HUES48 (cell line): ENCODE measurements at regions not wholly inside any gene's neighbourhood (a gene's known extent, or its start where the extent isn't known, plus 50 kb on each side); places are given as distances from the start of the nearest gene placed in this dataset.

ENCODE experiments used
- H3K27ac ChIP-seq: one replicate; pipeline ENCODE4 v1.7.0; 2013; ENCODE audit warnings: low read depth, low read length, inconsistent platforms
- H3K27me3 ChIP-seq: 2 replicates; pipeline ENCODE4 v1.6.1; 2013; ENCODE audit warnings: mild to moderate bottlenecking, low read length; ENCODE audit not compliant: control insufficient read depth, insufficient read depth
- H3K36me3 ChIP-seq: 2 replicates; pipeline ENCODE4 v1.6.1; 2013; ENCODE audit warnings: low read length; ENCODE audit not compliant: control insufficient read depth, insufficient read depth
- H3K4me1 ChIP-seq: 2 replicates; pipeline ENCODE4 v1.6.1; 2013; ENCODE audit warnings: mild to moderate bottlenecking, low read length; ENCODE audit not compliant: control insufficient read depth, insufficient read depth
- H3K4me3 ChIP-seq: 2 replicates; pipeline ENCODE4 v1.5.1; 2013; ENCODE audit warnings: mild to moderate bottlenecking, low read depth, low read length
- H3K9ac ChIP-seq: 2 replicates; pipeline ENCODE4 v1.6.1; 2013; ENCODE audit warnings: mild to moderate bottlenecking, low read depth, low read length, moderate library complexity
- H3K9me3 ChIP-seq: 2 replicates; pipeline ENCODE4 v1.6.1; 2013; ENCODE audit warnings: low read length; ENCODE audit not compliant: control insufficient read depth, insufficient read depth

DNA sequence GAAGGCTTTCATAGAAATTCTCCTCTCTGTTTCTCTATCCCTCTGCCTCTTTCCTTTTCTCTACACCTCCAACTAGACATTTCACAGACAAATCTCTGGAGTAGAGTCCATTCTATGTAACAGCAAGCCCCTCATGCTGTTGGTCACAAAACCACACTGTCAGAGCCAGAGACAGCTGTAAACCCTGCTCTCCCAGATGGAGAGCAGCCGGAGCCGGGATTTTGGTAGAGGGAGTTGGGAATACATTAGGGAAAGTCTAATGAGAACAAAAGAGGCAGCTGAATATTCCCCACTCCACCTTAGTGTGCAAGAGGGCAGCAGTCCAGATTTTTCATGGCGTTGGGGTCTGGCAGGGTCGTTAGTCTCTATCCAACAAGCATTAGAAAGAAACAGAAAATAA, 68.3 kb upstream of the EDN1 start:
- no peaks in the 10 kb centered on the region for H3K9me3 ChIP-seq
- H3K36me3 ChIP-seq = no peaks in the 10 kb centered on the region
- no peaks in the 10 kb centered on the region for H3K4me1 ChIP-seq
- H3K4me3 ChIP-seq = no peak overlapping the region
- H3K9ac ChIP-seq = no peak overlapping the region
- H3K27me3 ChIP-seq = no peaks in the 10 kb centered on the region
- H3K27ac ChIP-seq = no peak overlapping the region

DNA sequence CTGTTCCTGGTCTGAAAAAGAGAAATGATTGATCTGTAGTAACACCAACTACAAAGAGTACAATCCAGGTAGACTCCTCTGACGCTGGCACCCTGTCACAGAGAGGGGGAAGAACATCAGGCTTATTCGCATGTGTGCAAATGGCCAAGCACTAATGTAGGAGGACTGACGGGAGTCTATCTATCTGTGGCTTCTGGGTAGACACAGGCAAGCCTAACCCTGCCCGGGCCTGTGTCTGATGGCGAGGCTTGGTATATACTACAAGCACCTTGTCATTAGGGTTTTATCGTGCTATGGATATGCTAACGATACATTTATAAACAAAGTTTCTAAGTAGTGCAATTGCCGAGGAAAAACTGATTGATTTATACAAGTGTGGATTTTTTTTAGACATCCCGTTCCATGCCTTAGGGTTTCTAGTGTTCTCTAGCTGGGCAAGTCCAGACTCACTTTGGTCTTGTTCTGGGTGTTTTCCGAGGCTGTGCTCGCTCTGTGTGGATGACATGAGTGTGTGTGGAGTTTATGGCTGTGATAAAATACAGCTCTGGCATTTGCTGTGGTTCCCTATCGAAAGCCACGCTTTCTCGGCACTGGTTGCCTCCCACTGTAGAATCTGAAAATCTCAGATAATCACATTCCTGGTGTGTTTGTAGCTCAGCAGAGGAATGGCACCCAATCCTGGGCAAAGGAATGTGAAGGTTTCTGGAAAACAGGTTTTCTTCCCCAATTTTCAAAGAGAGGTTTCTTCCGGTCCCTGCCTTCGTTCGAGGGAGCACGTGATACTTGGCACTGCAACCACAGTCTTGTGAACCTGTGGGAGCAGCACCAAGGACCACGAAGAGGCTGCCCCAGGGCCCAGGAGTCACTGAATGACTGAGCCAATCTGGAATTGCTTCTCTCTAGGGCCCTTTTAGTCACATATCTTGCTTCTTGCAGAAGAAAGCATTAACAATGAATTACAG, 67.5 kb upstream of the EDN1 start:
- Histone ChIP-seq H3K27ac (no peak overlapping the region), H3K9me3 (no peaks in the 10 kb centered on the region), H3K4me1 (no peaks in the 10 kb centered on the region), H3K27me3 (no peaks in the 10 kb centered on the region), H3K9ac (no peak overlapping the region), H3K36me3 (no peaks in the 10 kb centered on the region), H3K4me3 (no peak overlapping the region)

DNA sequence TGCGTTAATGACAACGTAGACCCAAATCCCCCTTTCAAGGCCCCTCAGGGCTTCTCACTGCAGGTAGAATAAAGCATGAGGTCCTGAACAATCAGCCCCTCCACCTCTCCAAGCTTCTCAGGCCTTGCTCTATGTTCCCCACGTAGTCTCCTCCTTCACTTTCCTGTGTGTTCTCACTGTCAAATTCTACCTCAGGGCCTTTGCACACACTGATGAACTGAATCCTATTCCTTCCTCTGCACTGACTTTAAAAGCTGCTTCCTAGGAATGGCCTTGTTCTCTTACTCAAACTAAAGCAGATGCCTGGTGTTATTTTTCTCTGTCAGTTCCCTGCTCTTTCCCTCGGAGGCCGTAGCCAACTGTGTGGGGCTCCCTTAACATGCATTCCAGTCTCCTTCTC, 66.8 kb upstream of the EDN1 start:
- Histone ChIP-seq H3K4me1 (no peaks in the 10 kb centered on the region), H3K4me3 (no peak overlapping the region), H3K27ac (no peak overlapping the region)

DNA sequence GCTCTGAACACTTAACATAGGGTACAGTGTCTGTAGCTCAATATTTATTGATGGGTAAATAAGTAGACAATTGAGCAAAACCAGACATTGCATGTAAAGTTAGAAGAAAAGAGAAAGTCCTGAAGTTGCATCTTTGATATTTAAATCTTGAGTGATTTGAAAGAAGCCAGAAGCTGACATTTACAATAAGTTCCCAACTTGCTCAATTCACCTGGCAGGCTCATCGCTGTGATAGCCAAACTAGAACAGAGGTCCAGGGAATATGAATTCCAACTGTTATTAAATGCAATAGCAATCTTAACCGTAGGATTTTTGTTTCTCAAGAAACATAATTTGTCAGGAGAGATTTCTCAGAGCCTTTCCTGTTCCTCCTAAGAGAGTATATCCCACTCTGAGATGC, 65.9 kb upstream of the EDN1 start:
- Histone ChIP-seq H3K27ac (no peak overlapping the region), H3K27me3 (no peaks in the 10 kb centered on the region), H3K9ac (no peak overlapping the region), H3K9me3 (no peaks in the 10 kb centered on the region), H3K4me3 (no peak overlapping the region), H3K4me1 (no peaks in the 10 kb centered on the region), H3K36me3 (no peaks in the 10 kb centered on the region)

More for the DNA sequence above, 66.8 kb upstream of the EDN1 start:
- no peaks in the 10 kb centered on the region for H3K36me3 ChIP-seq
- no peak overlapping the region for H3K9ac ChIP-seq
- H3K27me3 ChIP-seq = no peaks in the 10 kb centered on the region
- H3K9me3 ChIP-seq = no peaks in the 10 kb centered on the region

DNA sequence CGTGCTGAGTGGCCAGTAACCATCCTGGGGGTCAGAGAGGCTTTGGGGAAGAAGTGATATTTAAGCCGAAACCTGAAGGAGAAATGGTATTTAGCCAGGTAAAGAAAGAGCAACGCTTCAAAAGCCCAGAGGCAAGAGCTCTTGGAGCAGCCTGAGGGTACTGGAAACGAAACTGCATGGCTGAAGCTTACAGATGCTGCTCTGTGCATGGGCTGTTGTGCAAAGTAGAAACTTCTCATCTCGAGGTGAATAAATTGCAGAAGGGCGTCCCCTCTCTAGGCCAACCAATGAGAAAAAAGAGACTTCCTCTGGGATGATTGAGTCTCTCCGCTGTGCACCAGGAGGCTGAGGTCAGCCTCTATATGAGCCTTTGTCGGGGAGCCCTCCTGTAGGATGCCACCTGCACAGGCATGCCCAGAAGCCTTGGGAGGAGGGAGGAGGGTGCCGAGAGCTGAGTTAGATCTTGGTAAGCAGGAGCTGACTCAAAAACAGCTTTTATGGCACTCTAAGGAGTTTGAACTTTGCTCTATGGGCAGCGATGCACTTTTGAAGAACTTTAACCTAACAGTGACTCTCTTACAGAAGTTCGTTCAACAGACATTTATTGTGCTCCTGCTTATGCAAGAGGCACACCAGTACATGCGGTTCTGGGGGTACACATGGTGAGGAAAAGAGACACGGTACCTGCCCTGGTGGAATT, 61.6 kb upstream of the EDN1 start:
- Histone ChIP-seq H3K27ac (no peak overlapping the region), H3K36me3 (no peaks in the 10 kb centered on the region), H3K4me1 (peaks cover 3% of the 10 kb centered on the region; the same call in 1 of the 2 replicates), H3K4me3 (no peak overlapping the region), H3K9me3 (no peaks in the 10 kb centered on the region), H3K27me3 (no peaks in the 10 kb centered on the region), H3K9ac (no peak overlapping the region)

DNA sequence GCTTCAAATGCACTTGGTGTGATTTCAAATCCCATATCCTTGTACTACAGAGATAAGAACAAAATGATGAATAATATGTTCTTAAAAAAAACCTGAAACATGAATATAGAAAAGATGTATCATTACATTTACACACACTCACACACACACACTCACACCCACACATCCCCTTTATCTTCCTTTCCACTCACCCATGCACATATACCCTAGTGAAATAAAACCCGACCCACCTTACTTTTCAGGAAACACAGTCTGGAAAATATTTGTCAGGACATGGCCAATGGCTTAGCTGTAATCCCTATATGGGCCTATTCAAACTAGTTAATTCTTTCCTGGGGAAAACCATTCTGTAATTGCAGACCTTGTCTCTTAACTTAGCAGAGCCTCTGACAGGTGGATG, 60.8 kb upstream of the EDN1 start:
- H3K27ac ChIP-seq = no peak overlapping the region
- no peaks in the 10 kb centered on the region for H3K9me3 ChIP-seq
- H3K36me3 ChIP-seq = no peaks in the 10 kb centered on the region
- no peaks in the 10 kb centered on the region for H3K27me3 ChIP-seq
- no peak overlapping the region for H3K4me3 ChIP-seq
- peaks cover 6% of the 10 kb centered on the region; the same call in 1 of the 2 replicates for H3K4me1 ChIP-seq
- H3K9ac ChIP-seq = no peak overlapping the region

DNA sequence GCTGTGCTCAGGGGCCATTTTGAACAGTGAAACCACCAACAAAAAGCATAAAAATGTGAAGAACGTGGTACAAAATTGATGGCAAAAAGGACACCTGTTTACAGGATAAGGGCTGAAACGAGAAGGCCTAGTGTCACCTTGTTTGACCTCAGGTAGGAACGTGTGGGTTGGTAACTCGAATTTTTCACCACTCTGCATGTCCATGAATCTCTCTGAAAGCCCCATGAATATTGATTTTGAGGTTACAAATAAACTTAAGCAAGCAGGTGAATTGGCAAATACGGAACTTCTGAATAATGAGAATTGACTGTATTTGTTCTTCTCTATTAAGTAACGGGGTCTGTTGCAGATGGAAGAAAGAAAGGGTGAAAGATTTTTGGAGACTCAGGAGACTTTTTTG, 59.6 kb upstream of the EDN1 start:
- Histone ChIP-seq H3K9ac (no peak overlapping the region), H3K9me3 (no peaks in the 10 kb centered on the region), H3K36me3 (no peaks in the 10 kb centered on the region), H3K27me3 (no peaks in the 10 kb centered on the region), H3K4me3 (no peak overlapping the region), H3K4me1 (peaks cover 6% of the 10 kb centered on the region; the same call in 1 of the 2 replicates), H3K27ac (no peak overlapping the region)

DNA sequence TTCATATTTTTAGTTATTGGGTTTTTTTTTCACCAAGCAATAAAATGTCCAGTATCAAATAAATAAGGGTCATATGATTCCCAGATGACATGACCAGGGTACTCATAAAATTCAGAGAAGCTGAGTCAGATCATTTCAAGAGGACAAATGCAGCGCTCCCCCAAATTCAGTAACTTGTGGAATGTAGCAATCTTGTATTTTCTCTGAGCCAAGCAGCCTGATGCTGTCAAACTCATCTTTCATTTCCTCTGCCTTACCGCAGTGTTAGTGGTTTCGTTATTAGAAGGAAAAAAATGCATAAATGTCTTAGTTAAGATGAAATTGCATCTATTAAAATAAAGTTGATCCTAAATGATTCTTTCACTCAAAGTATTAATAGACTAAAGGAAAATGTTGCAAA, 57.8 kb upstream of the EDN1 start:
- Histone ChIP-seq H3K27ac (no peak overlapping the region), H3K4me3 (no peak overlapping the region), H3K4me1 (peaks cover 6% of the 10 kb centered on the region; the same call in 1 of the 2 replicates), H3K9ac (no peak overlapping the region), H3K36me3 (no peaks in the 10 kb centered on the region), H3K27me3 (no peaks in the 10 kb centered on the region), H3K9me3 (no peaks in the 10 kb centered on the region)

DNA sequence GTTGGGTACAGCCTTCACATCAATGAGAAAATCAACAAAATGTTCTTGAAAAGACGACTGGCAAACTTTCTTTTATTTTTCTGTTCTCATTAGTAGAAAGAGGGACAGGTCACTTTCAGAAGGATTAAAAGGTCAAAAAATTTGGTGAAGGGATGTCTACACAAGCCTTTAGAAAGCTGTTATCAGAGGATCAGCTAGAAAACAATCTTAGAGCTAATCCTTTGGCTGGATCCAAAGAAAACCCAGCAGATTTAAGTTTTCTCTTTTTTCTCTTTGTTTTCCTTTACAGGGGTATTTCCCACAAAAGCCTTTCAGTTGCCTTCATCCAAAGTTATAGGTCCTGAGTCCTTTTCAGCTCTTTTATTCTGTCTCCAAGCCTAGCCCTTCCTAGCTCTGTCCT, 57.3 kb upstream of the EDN1 start:
- H3K9me3 ChIP-seq = no peaks in the 10 kb centered on the region
- H3K36me3 ChIP-seq = no peaks in the 10 kb centered on the region
- H3K4me1 ChIP-seq = peaks cover 6% of the 10 kb centered on the region; the same call in 1 of the 2 replicates
- H3K27me3 ChIP-seq = no peaks in the 10 kb centered on the region
- H3K27ac ChIP-seq = peak overlapping the region; percentile 47
- H3K4me3 ChIP-seq = no peak overlapping the region
- no peak overlapping the region for H3K9ac ChIP-seq

DNA sequence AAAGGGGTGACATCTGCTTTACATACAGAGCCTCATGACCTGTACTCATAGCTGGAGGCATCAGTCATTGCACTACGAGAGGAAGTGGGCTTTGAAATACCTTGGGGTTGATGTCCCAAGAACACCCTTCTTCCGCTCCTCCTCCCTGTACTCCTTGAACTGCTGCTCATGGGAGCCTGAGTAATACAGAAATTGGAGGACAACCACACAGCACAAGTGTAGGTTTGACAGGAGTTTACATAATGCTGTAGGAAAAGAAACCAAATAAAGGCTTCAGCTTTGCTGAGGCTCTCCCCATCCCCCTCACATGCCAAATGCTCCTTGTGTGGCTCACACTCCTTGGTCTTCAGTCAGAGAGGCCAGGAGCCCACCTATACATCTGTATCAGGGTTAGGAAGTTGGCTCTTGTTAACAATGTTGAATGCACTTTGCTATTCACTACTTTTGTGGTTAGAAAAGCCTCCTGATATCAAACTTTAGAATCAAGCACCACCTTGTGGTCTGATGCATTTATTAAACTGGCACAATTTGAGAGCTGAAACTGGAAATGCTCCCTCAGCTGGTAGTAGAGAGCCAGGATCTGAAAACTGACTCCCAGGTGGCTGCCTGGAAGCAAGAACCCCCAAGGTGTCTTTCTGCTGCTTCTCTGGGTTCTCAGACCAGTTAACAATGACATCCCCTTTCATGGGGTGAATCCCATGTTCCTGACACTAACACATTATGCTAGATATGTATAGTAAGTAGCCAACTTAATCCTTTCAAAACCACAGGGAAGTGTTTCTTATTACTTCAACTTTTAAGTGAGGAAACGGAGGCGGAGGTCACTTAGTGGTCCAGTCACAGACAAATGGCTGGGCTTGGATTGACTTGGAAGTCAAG, 56.2 kb upstream of the EDN1 start:
- no peaks in the 10 kb centered on the region for H3K27me3 ChIP-seq
- H3K4me3 ChIP-seq = no peak overlapping the region
- no peak overlapping the region for H3K27ac ChIP-seq
- H3K9ac ChIP-seq = no peak overlapping the region
- no peaks in the 10 kb centered on the region for H3K9me3 ChIP-seq
- H3K4me1 ChIP-seq = peaks cover 6% of the 10 kb centered on the region; the same call in 1 of the 2 replicates
- no peaks in the 10 kb centered on the region for H3K36me3 ChIP-seq
